Hepatocyte (in vitro differentiated cells): ENCODE measurements at regions not wholly inside any gene's neighbourhood (a gene's known extent, or its start where the extent isn't known, plus 50 kb on each side); places are given as distances from the start of the nearest gene placed in this dataset.

Source experiments
- EZH2 ChIP-seq: fragments of 200-600 bp; sonication (generic); IDR thresholded peaks from 2 replicates; pipeline ENCODE4 v1.6.1; 2016; ENCODE audit warnings: antibody characterized with exemption, mild to moderate bottlenecking, borderline replicate concordance
- EZH2phosphoT487 ChIP-seq: fragments of 200-600 bp; sonication (generic); IDR thresholded peaks from one replicate; pipeline ENCODE4 v1.6.1; 2018; ENCODE audit warnings: antibody characterized with exemption, mild to moderate bottlenecking, low read depth, moderate library complexity; ENCODE audit not compliant: unreplicated experiment, severe bottlenecking
- TF ChIP-seq, protein P1 (sequence below): fragments of 200-600 bp; sonication (generic); IDR thresholded peaks from 2 replicates; pipeline ENCODE4 v1.5.1; 2016; ENCODE audit warnings: antibody characterized with exemption, mild to moderate bottlenecking; ENCODE audit not compliant: poor library complexity

DNA sequence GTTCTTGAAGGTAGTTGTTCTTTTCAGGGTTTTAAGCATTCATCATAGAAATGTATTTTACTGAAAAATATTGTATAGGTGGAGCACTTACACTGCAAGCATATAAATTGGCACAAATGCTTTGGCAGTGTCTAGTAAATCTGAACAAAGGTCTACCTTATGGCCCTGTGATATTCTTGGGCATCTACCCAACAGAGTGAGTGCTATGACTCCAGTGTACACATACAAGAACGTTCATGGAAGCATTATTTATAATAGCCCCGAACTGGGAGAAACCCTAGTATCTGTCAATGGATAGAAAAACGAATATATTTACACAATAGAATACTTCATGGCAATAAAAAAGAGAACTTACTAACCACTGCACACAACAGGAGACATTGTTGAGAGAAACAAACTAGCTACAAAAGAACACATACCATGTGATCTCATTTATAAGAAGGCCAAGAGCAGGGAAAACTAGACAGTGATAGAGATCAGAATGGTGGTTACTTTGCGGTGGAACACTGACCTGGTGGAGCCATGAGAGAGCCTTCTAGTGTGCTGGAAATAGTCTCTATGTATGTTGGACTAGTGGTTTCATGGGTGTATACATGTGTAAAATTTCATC is 96.0 kb downstream of the MAB21L3 start:
- TF ChIP-seq, protein P1, sequence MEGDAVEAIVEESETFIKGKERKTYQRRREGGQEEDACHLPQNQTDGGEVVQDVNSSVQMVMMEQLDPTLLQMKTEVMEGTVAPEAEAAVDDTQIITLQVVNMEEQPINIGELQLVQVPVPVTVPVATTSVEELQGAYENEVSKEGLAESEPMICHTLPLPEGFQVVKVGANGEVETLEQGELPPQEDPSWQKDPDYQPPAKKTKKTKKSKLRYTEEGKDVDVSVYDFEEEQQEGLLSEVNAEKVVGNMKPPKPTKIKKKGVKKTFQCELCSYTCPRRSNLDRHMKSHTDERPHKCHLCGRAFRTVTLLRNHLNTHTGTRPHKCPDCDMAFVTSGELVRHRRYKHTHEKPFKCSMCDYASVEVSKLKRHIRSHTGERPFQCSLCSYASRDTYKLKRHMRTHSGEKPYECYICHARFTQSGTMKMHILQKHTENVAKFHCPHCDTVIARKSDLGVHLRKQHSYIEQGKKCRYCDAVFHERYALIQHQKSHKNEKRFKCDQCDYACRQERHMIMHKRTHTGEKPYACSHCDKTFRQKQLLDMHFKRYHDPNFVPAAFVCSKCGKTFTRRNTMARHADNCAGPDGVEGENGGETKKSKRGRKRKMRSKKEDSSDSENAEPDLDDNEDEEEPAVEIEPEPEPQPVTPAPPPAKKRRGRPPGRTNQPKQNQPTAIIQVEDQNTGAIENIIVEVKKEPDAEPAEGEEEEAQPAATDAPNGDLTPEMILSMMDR: no peak
- TF ChIP-seq EZH2 (no peak), EZH2phosphoT487 (no peak)
